GM10266 (cell line): ENCODE measurements at regions not wholly inside any gene's neighbourhood (a gene's known extent, or its start where the extent isn't known, plus 50 kb on each side); places are given as distances from the start of the nearest gene placed in this dataset.
"Not testable (repeated sequence)": the region's sequence is repeated elsewhere in the genome, so short reads cannot be mapped to it uniquely, and the experiment has no call there.

ENCODE experiments used
- DNase-seq: peaks from one replicate; pipeline ENCODE4 v3.0.0; 2012; ENCODE audit errors: extremely low spot score
- TF ChIP-seq, protein P1 (sequence below): IDR thresholded peaks from 2 replicates; pipeline ENCODE4 v1.5.1; 2012; ENCODE audit warnings: mild to moderate bottlenecking, low read depth; ENCODE audit not compliant: control insufficient read depth, insufficient read depth; ENCODE audit errors: missing control alignments

- TF ChIP-seq, protein P1, sequence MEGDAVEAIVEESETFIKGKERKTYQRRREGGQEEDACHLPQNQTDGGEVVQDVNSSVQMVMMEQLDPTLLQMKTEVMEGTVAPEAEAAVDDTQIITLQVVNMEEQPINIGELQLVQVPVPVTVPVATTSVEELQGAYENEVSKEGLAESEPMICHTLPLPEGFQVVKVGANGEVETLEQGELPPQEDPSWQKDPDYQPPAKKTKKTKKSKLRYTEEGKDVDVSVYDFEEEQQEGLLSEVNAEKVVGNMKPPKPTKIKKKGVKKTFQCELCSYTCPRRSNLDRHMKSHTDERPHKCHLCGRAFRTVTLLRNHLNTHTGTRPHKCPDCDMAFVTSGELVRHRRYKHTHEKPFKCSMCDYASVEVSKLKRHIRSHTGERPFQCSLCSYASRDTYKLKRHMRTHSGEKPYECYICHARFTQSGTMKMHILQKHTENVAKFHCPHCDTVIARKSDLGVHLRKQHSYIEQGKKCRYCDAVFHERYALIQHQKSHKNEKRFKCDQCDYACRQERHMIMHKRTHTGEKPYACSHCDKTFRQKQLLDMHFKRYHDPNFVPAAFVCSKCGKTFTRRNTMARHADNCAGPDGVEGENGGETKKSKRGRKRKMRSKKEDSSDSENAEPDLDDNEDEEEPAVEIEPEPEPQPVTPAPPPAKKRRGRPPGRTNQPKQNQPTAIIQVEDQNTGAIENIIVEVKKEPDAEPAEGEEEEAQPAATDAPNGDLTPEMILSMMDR: no peak
- DNase-seq: no peak
These were observed 84.6 kb upstream of the NAV2 start for GRCh38 chr11:19628018-19628417.

- TF ChIP-seq, protein P1: no peak
- no peak for DNase-seq
These were observed 85.1 kb upstream of the NAV2 start for GRCh38 chr11:19627566-19627965.

DNA sequence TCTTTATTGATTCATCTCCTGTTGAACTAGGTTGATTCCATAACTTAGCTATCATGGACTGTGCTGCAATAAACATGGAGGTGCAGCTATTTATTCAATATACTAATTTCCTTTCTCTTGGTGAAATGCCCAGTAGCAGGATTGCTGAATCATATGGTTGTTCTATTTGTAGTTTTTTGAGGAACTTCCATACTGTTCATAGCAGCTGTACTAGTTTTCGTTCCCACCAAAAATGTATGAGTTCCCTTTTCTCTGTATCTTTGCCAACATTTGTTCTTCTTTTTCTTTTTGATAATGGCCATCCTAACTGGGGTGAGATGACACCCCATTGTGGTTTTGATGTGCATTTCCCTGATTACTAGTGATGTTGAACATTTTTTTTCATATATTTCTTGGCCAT is 87.2 kb upstream of the NAV2 start:
- TF ChIP-seq, protein P1: no peak
- DNase-seq: no peak

- DNase-seq: no peak
- TF ChIP-seq, protein P1: no peak
These were observed 94.7 kb upstream of the NAV2 start for GRCh38 chr11:19617696-19618523.

- no peak for DNase-seq
- TF ChIP-seq, protein P1: no peak
These were observed 97.1 kb upstream of the NAV2 start for GRCh38 chr11:19615341-19616183.

GRCh38 chr11:19614370-19614940 is 98.2 kb upstream of the NAV2 start:
- TF ChIP-seq, protein P1: no peak
- peak; percentile 12 for DNase-seq

GRCh38 chr11:19612025-19612424 is 100.6 kb upstream of the NAV2 start:
- DNase-seq: not testable (repeated sequence)
